ENCODE measurements at regions not wholly inside any gene's neighbourhood (a gene's known extent, or its start where the extent isn't known, plus 50 kb on each side); places are given as distances from the start of the nearest gene placed in this dataset.

DNA sequence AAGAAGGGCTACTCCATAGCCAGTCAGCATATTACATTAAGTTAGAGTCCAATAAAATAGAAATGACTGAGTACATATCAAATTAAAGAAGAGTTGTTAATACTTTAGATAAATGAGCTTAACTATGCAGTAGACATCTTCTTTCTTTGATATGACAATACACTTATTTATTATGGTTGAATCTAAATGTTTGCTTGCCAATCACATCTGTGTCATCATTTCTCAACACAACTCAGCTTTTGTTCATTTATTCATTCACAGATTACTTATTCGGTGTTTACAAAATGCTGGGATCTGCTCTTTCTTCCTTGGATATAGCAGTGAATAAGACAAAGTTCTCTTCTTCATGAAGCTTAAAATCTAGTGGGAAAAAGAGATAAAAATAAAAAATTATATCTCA is 614.6 kb upstream of the ATP2B1 start:
- no peak for DNase-seq (ENCODE audit: low read depth, low spot score)

DNA sequence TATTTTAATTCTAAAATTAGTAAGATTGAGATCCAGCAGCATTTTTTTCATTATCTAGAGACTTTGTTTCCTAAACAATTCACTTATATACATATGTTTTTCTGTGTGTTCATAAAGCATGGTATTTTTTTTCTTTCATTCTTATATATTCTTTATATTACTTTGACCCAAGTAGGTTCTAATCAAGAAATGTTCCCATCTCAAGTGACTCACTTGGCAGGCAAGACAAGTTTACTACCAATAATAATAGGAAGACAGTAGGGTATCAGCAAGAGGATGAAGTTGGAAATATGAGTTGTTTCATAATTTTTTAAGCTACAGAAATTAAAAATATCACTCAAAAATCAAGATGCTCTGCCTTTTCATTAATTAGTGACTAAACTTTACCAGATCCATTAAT is 613.4 kb upstream of the ATP2B1 start:
- no peak for DNase-seq (ENCODE audit: low read depth, low spot score)

DNA sequence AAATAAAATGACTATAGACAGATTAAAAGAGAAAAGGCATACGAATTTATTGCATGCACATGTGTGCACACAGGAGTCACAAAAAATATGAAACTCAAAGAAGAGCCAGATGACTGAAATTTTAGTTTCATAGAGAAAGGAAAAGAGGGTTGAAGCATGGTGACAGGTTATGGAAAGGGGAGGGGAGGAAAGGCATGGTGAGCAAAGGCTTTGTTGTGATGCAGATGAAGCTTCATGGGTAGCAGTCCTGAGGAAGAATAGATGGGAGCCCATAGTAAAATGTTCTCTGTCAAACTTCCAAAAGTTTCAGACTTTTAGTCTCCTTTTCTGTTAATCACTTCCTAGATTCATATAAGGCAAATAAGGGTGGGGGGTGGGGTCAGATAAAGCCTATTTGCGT is 612.7 kb upstream of the ATP2B1 start:
- no peak for DNase-seq (ENCODE audit: low read depth, low spot score)

DNA sequence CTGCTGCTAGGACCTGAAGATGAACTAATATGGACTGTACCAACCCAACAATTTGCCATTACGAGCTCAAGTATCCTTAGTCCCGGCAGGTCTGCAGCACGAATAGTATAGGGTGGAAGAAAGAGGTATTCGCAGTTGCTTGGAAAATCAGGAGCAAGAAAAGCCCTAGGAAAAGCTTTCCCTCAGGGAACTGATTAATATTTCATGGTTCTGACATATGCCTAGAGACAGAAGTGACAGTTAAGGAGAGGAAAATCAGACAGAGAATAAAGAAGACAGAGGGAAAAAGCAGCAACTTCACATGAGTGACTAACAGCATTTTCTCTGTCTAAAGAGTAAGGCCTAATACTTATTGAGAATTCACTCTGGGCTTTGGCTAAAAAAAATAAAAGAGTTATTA is 602.9 kb upstream of the ATP2B1 start:
- DNase-seq (ENCODE audit: low read depth, low spot score), result no peak

DNA sequence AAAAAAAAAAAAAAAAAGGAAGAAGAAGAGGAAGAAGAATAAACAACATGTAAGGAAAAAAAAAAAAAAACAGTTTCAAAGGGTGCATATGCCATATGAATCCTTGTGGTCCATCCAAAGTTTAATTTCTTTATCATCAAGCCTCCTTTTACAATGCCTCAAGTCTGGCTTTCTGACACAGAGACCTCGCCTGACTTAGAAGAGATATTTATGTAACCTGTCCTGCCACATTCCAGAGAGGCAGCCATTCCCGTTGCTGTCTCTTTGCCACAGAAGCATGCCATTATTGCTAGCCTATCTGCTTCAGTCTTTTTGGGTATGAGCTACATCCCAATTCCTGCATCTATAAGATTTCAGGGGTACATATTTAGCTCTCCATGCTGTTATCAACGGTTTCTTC is 596.7 kb upstream of the ATP2B1 start:
- DNase-seq (ENCODE audit: low read depth, low spot score), result peak; percentile 46

DNA sequence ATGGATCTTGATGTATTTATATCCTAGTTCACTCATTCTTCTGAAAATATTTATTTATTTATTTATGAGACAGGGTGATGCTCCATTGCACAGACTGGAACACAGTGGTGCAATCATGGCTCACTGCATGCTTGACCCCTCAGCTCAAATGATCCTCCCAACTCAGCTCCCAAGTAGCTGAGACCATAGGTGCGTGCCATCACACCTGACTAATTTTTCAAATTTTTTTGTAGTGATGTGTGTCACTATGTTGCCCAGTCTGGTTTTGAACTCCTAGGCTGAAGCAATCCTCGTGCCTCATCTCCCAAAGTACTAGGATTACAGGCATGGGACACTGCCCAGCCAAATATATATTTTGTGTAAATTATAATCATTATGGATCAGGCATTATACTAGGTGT is 595.6 kb upstream of the ATP2B1 start:
- DNase-seq (ENCODE audit: low read depth, low spot score), result no peak

DNA sequence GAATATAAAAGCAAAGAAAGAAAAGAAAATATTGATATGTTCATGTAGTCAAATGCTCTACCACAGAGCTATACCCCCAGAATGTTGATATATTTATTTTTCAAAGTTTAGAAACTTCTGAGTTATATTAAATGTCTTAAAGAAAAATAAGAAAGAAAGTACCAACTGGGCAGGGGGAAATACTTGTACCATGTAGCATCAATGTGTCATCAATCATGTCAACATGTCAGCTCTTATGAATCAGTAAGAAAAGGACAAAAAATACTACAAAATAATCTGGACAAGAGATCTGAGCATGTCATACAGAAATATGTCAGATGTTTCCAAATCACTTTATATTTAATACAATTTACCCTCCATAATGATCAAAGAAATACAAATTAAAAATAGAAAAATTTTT is 595.1 kb upstream of the ATP2B1 start:
- no peak for DNase-seq (ENCODE audit: low read depth, low spot score)

DNA sequence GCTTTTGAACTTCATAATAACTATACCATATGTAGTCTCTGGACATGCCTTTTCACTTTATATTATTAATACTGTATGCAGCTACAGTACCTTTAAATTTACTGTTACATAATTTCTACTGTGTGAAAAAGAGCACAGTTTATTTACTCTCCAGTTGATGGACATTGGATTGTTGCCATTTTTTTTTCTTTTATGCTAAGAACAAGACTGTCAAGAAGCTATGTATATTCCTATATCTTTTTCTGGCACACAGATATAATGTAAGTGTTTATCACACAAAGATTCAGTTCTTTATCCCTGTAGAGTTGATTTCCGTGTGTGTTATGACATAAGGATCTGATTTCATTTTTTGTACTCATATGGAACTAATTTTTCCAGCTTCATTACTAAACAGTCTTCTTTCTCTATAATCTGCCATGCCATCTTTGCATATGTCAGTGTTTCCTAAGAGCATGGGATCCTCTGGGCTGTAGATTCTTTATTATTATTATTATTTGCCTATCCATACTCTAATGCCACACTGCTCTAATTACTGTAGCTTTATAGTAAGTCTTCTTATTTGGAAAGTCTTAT is 593.0 kb upstream of the ATP2B1 start:
- DNase-seq (ENCODE audit: low read depth, low spot score), result no peak

DNA sequence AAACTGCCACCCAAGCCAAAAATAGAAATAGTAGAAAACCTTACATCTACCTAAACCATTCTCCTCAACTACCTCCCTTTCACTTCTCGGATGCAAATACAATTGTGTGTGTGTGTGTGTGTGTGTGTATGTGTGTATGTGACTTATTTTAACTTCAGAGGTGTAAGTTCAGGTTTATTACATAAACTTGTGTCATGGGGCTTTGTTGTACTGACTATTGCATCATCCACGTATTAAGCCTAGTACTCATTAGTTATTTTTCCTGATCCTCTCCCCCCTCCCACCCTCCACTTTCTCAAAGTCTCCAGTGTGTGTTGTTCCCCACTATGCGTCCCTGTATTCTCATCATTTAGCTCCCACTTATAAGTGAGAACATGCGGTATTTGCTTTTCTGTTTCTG is 592.5 kb upstream of the ATP2B1 start:
- DNase-seq (ENCODE audit: low read depth, low spot score), result no peak

DNA sequence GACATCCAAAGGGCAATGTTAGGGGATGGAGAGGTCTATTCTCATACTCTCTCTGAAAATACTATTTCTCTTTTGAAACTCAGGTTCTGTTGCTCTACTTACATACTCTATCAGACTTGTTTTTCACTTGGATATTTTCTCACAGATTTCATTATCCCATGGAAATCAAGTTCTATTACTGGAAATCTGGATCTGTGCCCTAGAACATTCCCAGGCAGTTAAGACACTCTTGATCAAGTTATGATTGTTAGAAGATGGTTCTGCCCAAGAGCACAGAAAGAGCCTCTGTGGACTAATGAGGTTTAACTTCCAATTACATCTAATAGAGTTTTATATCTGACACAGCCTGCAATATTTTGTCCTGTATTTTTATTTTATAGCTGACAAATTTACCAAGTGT is 591.0 kb upstream of the ATP2B1 start:
- DNase-seq (ENCODE audit: low read depth, low spot score), result no peak

DNA sequence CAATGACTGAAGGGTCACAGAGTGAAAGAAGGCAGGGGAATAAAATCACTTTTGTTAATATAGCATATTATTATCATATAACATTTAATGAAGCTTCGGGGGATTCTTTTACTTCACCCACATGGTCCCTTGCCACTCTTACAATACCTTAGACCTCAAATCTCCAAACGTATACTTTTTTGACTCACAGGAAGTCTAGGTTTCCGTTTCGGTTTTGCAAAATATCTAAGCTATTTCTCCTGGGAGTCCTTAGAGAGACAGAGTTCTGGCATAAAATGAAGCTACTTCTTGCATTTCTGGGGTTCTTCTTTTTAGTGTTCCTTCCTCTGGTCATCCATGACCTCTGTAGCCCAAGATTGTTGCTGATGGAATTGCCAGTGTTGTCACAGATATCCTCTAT is 590.5 kb upstream of the ATP2B1 start:
- no peak for DNase-seq (ENCODE audit: low read depth, low spot score)

DNA sequence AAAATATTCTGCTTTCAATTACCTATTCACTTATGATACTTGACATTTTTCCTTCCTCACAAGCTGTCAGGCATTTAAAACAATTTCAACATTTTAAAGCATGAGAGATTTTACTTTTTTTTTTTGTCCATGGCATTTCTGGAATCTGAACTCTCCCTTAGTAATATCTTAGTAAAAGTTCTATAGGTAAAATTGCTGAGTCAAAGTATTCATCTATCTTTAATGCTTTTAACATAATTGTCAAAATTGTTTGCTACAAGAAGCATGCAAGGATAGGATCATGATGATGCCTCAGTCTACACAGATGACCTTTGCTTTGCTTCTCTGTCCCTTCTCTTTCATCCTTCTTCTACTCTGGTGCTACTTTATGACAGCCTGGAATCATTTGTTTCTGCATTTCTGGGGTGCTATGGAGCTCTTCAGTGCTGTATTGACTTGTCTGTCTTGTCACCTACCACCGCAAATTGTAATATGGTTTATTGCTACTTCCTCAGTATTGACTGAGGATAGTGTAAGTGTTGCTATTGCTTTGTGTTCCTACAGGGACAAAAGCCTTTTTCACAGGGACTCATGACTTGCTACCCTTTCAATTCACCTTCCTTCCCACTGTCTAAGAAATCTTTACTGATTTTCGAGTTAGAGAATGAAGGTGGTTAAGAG is 589.8 kb upstream of the ATP2B1 start:
- DNase-seq (ENCODE audit: low read depth, low spot score), result no peak

DNA sequence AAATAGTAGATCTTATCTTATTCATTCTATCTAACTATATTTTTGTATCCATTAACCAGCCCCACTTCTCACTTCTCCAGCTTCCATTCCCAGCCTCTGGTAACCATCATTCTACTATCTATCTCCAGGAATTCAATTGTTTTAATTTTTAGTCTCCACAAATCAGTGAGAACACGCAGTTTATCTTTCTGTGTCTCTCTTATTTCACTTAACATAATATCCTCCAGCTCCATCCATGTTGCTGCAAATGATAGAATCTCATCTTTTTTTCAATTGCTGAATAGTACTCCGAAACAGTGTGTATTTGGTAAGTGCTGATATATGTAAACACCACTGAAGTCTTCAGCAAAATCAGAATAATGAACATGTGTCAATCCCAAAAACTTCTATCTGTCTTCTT is 587.2 kb upstream of the ATP2B1 start:
- no peak for DNase-seq (ENCODE audit: low read depth, low spot score)

DNA sequence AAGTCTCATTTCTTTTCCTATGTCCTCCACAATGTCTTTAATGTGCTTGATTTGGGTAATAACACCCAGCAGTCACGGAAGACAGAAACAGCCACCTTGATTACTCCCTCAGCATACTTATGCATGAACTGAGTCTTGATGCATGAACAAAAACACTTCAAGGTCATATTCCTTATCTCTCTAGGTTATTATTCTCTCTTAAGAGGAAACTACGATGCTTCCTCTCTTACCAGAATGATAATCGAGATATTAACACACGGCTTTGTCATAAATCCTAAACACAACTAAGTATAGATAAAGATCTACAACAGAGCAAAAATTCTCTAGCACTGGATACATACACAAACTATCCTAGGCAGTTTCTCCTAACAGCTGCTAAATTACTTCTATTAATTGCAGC is 583.5 kb upstream of the ATP2B1 start:
- no peak for DNase-seq (ENCODE audit: low read depth, low spot score)

DNA sequence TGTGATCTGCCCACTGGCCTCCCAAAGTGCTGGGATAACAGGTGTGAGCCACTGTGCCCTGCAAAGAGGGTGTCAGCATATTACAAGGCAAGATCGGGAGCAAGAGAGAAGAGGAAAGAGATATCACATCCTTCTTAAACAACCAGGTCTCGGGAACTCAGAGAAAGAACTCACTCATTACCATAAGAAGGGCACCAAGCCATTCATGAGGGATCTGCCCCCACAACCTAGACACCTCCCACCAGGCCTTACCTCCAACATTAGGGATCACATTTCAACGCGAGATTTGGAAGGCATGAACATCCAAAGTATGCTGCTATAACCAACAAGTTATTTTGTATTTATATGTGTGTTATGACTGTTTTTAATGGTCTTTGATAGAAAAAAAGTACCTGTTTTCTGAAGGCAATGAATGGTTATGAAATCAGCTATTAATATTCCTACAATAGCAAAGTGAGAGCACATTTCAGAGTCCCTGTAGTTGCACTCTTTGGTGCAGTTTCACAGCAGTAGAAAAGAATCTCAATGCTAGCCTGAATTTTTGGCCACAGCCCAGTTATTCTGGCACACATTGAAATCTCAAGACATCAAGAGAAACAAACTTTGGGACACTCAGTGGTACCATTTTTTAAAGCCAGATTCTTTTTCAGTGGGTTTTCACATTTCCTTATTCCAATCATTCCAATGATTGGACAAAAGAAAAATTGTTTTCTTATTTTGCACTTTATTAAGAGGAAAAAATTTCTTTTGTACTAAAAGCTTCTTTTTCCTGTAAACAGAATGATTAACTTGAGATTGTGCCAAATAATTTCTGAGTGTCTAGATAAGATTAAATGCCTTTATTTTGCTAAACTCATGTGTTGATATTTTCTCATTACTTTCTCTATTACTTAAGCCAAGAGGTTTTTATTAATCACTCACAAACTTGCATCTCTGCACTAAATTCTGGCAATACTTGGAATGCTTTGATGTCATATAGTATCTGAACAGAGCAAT is 582.6 kb upstream of the ATP2B1 start:
- DNase-seq (ENCODE audit: low read depth, low spot score), result no peak

DNA sequence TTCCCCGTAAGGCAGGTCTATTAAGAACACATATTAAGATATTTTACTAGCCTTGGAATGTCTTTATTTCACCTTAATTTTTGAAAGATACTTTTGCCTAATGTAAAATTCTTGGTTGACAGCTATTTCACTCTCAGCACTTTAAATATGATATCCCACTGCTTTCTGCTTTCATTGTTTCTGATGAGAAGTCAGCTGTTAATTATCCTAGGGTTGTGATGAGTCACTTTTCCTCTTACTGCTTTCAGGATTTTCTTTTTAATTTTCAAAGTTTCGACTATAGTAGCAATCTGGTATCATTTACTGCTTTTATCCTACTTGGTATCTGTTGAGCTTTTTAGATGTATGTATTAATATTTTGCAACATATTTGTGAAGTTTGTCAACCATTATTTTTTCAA is 578.9 kb upstream of the ATP2B1 start:
- DNase-seq (ENCODE audit: low read depth, low spot score), result no peak

DNA sequence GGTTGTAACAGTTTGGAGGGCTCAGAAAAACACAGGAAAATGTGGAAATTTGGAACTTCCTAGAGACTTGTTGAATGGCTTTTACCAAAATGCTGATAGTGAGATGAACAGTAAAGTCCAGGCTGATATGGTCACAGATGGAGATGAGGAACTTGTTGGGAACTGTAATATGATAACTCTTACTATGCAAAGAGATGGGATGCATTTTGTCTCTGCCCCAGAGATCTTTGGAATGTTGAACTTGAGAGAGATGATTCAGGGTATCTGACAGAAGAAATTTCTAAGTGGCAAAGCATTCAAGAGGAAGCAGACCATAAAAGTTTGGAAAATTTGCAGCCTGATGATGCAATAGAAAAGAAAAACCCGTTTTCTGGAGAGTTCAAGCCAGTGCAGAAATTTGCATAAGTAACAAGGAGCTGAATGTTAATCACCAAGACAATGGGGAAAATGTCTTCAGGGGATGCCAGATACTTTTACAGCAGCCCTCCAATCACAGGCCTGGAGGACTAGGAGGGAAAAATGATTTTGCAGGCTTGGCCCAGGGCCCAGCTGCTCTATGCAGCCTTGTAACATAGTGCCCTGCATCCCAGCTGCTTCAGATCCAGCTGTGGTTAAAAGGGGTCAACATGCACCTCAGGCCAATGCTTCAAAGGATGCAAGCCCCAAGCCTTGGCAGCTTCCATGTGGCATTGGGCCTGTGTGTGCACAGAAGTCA is 572.7 kb upstream of the ATP2B1 start:
- DNase-seq (ENCODE audit: low read depth, low spot score), result no peak

DNA sequence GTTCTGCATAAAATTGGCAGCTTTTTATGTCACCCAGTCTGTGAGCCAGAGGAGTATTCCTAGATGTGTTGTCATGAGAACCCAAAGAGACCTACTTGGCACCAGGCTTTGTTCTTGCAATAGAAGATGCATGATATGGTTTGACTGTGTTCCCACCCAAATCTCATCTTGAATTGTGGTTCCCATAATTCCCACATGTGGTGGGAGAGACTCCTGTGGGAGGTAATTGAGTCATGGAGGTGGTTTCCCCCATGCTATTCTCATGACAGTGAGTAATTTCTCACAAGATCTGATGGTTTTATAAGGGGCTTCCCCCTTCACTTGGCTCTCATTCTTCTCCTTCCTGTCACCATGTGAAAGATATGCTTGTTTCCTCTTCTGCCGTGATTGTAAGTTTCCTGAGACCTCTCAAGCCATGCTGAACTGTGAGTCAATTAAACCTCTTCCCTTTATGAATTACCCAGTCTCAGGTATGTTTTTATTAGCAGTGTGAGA is 572.0 kb upstream of the ATP2B1 start:
- no peak for DNase-seq (ENCODE audit: low read depth, low spot score)

DNA sequence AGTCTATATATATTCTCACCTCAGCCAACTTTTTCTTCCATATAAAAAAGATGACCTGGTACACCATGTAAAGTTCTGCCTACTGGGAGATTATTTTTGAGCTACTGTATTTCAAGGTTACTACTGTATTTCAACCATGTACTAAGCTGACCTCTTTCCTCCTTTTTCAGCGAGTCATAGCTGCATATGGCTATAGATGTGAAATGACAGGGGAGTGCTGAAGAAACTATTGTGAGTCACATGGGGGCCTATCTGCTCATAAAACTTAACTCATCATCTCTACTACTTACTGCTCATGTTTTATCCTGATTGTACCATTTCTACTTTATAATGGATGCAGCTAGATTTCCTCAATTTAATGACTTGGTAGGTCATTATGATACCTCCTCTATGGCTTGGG is 571.4 kb upstream of the ATP2B1 start:
- DNase-seq (ENCODE audit: low read depth, low spot score), result no peak

DNA sequence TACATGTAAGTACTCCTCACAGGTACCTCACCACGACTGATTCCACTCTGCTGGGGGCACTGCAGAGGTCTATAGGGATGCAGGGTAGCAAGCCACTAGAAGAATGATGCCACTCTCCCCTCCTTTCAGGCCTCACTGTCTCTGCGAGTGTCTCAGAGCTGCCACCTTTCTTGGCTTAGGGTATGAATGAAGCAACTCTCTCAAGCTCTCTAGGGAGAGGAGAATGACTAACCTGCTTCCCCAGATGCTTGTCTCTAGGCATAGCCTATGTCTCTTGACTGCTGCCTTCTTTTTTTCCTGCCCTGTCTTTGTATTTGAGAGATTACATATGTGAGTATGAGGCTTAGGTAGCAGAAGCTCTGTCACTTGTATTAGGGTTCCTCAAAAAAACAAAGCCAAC is 566.5 kb upstream of the ATP2B1 start:
- no peak for DNase-seq (ENCODE audit: low read depth, low spot score)

DNA sequence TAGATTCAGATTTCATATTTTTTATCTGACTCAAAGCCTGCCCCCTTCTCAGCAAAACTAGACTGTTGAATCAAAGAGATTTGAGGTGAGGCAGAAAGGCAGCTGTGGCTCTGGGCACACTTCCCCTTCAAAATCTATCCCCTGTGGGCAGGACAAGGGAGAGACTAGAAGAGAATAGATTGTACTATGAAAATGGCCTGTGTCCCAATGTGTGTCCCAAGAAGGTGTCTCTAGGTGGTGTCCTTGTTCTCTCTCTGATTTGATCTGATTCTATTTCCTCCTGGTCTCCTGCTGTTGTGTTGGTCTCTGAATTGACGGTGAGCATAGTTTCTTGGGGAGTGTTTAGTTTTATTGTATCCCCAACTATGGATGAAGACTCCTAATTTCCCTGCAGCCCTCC is 565.8 kb upstream of the ATP2B1 start:
- DNase-seq (ENCODE audit: low read depth, low spot score), result no peak

DNA sequence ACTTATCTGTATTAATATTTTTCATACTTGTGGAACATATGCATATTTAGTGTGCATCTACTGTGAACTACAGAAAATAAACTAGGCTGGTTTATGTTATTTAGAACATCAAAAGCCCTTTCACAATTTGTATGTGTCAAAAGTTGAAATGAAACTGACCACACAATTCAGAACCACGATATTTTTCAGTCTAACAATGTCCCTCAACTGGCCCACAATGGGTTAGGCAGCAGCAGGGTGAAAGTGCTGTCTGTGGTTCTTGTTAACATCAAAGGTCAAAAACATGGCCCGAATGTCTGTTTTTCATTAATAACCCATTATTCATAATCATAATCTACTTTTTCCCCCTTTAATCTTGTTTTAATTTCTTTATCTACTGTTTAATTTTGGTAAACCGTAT is 559.9 kb upstream of the ATP2B1 start:
- no peak for DNase-seq (ENCODE audit: low read depth, low spot score)

Data from ELF-1 (cell line).